ENCODE measurements at regions not wholly inside any gene's neighbourhood (a gene's known extent, or its start where the extent isn't known, plus 50 kb on each side); places are given as distances from the start of the nearest gene placed in this dataset.
"Not testable (repeated sequence)": the region's sequence is repeated elsewhere in the genome, so short reads cannot be mapped to it uniquely, and the experiment has no call there.

DNA sequence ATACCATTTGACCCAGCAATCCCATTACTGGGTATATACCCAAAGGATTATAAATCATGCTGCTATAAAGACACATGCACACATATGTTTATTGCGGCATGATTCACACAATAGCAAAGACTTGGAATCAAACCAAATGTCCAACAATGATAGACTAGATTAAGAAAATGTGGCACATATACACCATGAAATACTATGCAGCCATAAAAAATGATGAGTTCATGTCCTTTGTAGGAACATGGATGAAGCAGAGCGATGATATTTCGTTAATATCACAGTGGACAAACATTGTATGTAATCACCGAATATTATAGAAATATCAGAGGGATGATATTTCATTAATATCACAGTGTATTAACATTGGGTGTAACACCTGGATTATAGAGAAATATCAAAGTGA is 64.9 kb upstream of the CNIH3 start:
- H3K9me3 ChIP-seq (ENCODE audit: insufficient read depth in 2 of 2, low read depth in 1 of 2, low read length in 1 of 2); H3K27me3 ChIP-seq (replicated peaks in 1 of 4; ENCODE audit: control insufficient read depth in 3 of 4, extremely low read depth in 1 of 4, insufficient read depth in 3 of 4, low read length in 3 of 4); H3K9ac ChIP-seq (replicated peaks in 1 of 4; ENCODE audit: extremely low read depth in 1 of 4, low read depth in 3 of 4, low read length in 3 of 4); H2BK12ac ChIP-seq (ENCODE audit: low read depth, low read length); H3K36me3 ChIP-seq (ENCODE audit: control insufficient read depth in 2 of 4, insufficient read depth in 4 of 4, low read length in 3 of 4); H2AK5ac ChIP-seq (ENCODE audit: low read depth, low read length); H3K4me2 ChIP-seq (ENCODE audit: insufficient read depth in 1 of 2, low read depth in 2 of 2, low read length in 2 of 2); H3K23ac ChIP-seq (ENCODE audit: insufficient read length); H3K14ac ChIP-seq (ENCODE audit: insufficient read length); H3K56ac ChIP-seq (replicated peaks; ENCODE audit: insufficient read length, low read depth, low read length); H3K23me2 ChIP-seq (ENCODE audit: low read depth, low read length); H3K79me1 ChIP-seq (ENCODE audit: low read depth, low read length); H3K79me2 ChIP-seq (ENCODE audit: control insufficient read depth in 1 of 2, insufficient read depth in 2 of 2, low read length in 2 of 2); POLR2A ChIA-PET (ENCODE audit: partially characterized antibody); H2AFZ ChIP-seq (ENCODE audit: low read length); FAIRE-seq; H4K5ac ChIP-seq (ENCODE audit: insufficient read length, low read depth, low read length); H3K18ac ChIP-seq (ENCODE audit: extremely low read depth, low read length); H2BK120ac ChIP-seq (replicated peaks; ENCODE audit: low read depth, low read length); H4K20me1 ChIP-seq (replicated peaks in 1 of 2; ENCODE audit: control insufficient read depth in 1 of 2, insufficient read depth in 2 of 2, low read length in 2 of 2); H4K8ac ChIP-seq (ENCODE audit: extremely low read depth, insufficient read depth, low read length); H3K27ac ChIP-seq (ENCODE audit: low read depth, low read length); H3K4me3 ChIP-seq (ENCODE audit: extremely low read depth in 1 of 4, insufficient read depth in 2 of 4, low read depth in 3 of 4, low read length in 4 of 4); H2BK5ac ChIP-seq (ENCODE audit: low read depth, low read length); H3K4me1 ChIP-seq (replicated peaks in 1 of 4; ENCODE audit: control insufficient read depth in 3 of 4, insufficient read depth in 4 of 4, low read length in 3 of 4); CTCF ChIA-PET (ENCODE audit: partially characterized antibody); DNase-seq (ENCODE audit: low read depth in 1 of 2, low spot score in 2 of 2); H2BK15ac ChIP-seq (ENCODE audit: low read length); H2BK20ac ChIP-seq (ENCODE audit: low read length); H4K91ac ChIP-seq (replicated peaks; ENCODE audit: insufficient read length, low read length); H3K4ac ChIP-seq (replicated peaks; ENCODE audit: insufficient read length, low read depth, low read length): not testable (repeated sequence)
- WGBS, 2 experiments (ENCODE audit: extremely low coverage in 1 of 2, insufficient coverage in 1 of 2, insufficient read length in 1 of 2, insufficient replicate concordance in 2 of 2, low coverage in 1 of 2, low lambda C conversion rate in 2 of 2, missing lambda C conversion rate in 1 of 2), result 93% methylated on average over 4 of the region's 4 CpGs; no CpG with 5 or more reads in 1 of the 2 experiments

All from H1 (cell line).